Peyer's patch (tissue), 4 donors: ENCODE measurements at regions not wholly inside any gene's neighbourhood (a gene's known extent, or its start where the extent isn't known, plus 50 kb on each side); places are given as distances from the start of the nearest gene placed in this dataset.
"Not testable (repeated sequence)": the region's sequence is repeated elsewhere in the genome, so short reads cannot be mapped to it uniquely, and the experiment has no call there.

Experiments
- POLR2A ChIP-seq, 2 donors: fragments of 450-650 bp; IDR thresholded peaks; one replicate each; pipeline ENCODE4 v1.5.1; 2017; ENCODE audit warnings: antibody characterized with exemption in 2 of 2, mild to moderate bottlenecking in 2 of 2, moderate library complexity in 2 of 2
- TF ChIP-seq, protein P1 (sequence below), 6 experiments: fragments of 450-650 bp in 4 of 6; fragments of 200-600 bp in 2 of 6; sonication (generic) in 1 of 6; IDR thresholded peaks; one replicate each; pipeline ENCODE4 v1.5.1; 2017 to 2019; ENCODE audit warnings: antibody characterized with exemption in 6 of 6, mild to moderate bottlenecking in 3 of 6, moderate library complexity in 1 of 6

DNA sequence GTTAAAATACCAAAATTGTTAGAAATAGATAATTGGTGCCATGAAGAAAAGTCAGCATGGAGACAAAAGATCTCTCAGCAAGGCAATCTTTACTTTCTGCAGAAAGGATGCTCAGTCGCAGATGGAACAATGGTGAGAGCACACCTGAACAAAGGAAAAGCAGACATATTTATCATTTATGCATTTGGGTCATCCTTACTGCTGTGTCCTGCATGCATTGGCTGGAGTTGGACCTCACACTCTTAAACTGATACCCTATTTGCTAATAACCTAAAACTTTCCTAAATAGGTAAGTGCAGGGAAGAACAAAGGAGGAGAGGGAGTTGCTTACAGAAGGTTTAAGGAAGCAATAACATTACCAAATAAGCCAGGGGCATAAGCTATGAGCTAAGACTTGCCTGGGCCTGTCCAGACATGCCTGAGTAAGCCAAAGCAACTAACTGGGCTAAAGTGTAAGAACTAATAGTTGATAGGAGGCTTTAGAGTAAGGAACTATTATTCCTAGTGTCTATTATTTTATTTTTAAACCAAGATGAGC lies 96.1 kb upstream of the GPR6 start:
- TF ChIP-seq, protein P1, sequence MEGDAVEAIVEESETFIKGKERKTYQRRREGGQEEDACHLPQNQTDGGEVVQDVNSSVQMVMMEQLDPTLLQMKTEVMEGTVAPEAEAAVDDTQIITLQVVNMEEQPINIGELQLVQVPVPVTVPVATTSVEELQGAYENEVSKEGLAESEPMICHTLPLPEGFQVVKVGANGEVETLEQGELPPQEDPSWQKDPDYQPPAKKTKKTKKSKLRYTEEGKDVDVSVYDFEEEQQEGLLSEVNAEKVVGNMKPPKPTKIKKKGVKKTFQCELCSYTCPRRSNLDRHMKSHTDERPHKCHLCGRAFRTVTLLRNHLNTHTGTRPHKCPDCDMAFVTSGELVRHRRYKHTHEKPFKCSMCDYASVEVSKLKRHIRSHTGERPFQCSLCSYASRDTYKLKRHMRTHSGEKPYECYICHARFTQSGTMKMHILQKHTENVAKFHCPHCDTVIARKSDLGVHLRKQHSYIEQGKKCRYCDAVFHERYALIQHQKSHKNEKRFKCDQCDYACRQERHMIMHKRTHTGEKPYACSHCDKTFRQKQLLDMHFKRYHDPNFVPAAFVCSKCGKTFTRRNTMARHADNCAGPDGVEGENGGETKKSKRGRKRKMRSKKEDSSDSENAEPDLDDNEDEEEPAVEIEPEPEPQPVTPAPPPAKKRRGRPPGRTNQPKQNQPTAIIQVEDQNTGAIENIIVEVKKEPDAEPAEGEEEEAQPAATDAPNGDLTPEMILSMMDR (IDR thresholded peaks at IDR 0.05), result not testable (repeated sequence)
- TF ChIP-seq POLR2A (IDR thresholded peaks at IDR 0.05), result not testable (repeated sequence)
